Right lobe of liver (tissue), 6 donors: ENCODE measurements at regions not wholly inside any gene's neighbourhood (a gene's known extent, or its start where the extent isn't known, plus 50 kb on each side); places are given as distances from the start of the nearest gene placed in this dataset.

ENCODE experiments used
- ATAC-seq, 4 donors: fragments of 200-7000 bp; cut with Tn5 transposase; one replicate each; pipeline ENCODE4 v1.9.1; 2020; ENCODE audit warnings: mild to moderate bottlenecking in 4 of 4, moderate library complexity in 4 of 4
- DNase-seq, 3 donors: peaks; one replicate each; pipeline ENCODE4 v3.0.0-alpha.2; 2020
- H3K27ac ChIP-seq, 3 donors: fragments of 200-600 bp; one replicate each; pipeline ENCODE4 v1.8.0; 2022
- H3K27me3 ChIP-seq, 2 donors: fragments of 200-600 bp; one replicate each; pipeline ENCODE4 v1.8.0; 2022
- H3K36me3 ChIP-seq, 4 donors: fragments of 200-600 bp; sonication (generic) in 1 of 4; one replicate each; pipeline versions ENCODE4 v1.5.1 to v1.8.0; 2017 to 2022; ENCODE audit warnings: control low read depth in 1 of 4
- H3K4me1 ChIP-seq, 4 donors: fragments of 200-600 bp; sonication (generic) in 1 of 4; one replicate each; pipeline versions ENCODE4 v1.5.1 to v1.8.0; 2017 to 2022; ENCODE audit warnings: control low read depth in 1 of 4
- H3K4me3 ChIP-seq, 3 donors: fragments of 200-600 bp; one replicate each; pipeline ENCODE4 v1.8.0; 2022
- H3K9me3 ChIP-seq, 4 donors: fragments of 200-600 bp; sonication (generic) in 1 of 4; one replicate each; pipeline versions ENCODE4 v1.5.1 to v1.8.0; 2017 to 2022; ENCODE audit warnings: control low read depth in 1 of 4
- POLR2A ChIP-seq: fragments of 450-650 bp; IDR thresholded peaks from one replicate; pipeline ENCODE4 v1.6.1; 2017; ENCODE audit warnings: antibody characterized with exemption, mild to moderate bottlenecking
- WGBS: methylation state at CpG from one replicate; pipeline ENCODE4 v1.1.6; 2018; ENCODE audit warnings: low coverage, low lambda C conversion rate; ENCODE audit not compliant: insufficient coverage; ENCODE audit errors: missing lambda C conversion rate; 5-methylcytosine and 5-hydroxymethylcytosine counted together
- intact Hi-C, 2 donors: fragments of 100-400 bp; cut with DNase I; formaldehyde crosslinking; loops; one replicate each; pipeline versions ENCODE4 v1.11.2 to v1.14.1; 2022
- TF ChIP-seq, protein P1 (sequence below), 4 donors: fragments of 200-600 bp in 3 of 4; fragments of 450-650 bp in 1 of 4; IDR thresholded peaks; one replicate each; pipeline versions ENCODE4 v1.5.1 to v1.8.0; 2016 to 2022; ENCODE audit warnings: antibody characterized with exemption in 4 of 4, mild to moderate bottlenecking in 2 of 4
- donor health status: DM: no; HTN: yes; CAD: no.
- donor health status: DM: no; HTN: no; CAD: no.
- donor health status: DM: no; HTN: no; CAD: no.
- donor health status: DM: no; HTN: yes; CAD: no.
- donor health status: DM: no; HTN: yes; CAD: no.

DNA sequence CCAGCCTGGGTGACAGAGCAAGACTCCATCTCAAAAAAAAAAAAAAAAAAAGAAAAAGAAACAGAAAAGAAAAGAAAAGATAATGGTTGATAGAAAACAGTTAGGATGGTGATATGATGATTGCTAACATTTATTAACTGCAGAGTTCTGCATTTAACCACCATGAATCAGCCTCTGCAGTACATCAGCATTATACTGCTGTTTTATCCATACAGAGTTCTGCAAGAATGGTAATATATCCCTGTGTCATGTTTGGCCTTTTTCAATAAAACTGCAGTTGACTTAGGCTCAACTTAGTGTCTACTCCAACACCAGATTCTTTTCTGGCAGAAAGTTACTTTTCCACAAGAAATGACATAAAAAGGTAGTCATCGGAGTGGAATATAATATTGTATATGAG, 62.6 kb downstream of the DUSP6 start:
- intact Hi-C loops: no loop called here
- WGBS: 93% methylated on average over 1 of the region's 1 CpG
- no peak overlapping the region for H3K27ac ChIP-seq
- no peak overlapping the region for H3K4me3 ChIP-seq
- H3K27me3 ChIP-seq: no peaks in the 10 kb centered on the region
- TF ChIP-seq, protein P1, sequence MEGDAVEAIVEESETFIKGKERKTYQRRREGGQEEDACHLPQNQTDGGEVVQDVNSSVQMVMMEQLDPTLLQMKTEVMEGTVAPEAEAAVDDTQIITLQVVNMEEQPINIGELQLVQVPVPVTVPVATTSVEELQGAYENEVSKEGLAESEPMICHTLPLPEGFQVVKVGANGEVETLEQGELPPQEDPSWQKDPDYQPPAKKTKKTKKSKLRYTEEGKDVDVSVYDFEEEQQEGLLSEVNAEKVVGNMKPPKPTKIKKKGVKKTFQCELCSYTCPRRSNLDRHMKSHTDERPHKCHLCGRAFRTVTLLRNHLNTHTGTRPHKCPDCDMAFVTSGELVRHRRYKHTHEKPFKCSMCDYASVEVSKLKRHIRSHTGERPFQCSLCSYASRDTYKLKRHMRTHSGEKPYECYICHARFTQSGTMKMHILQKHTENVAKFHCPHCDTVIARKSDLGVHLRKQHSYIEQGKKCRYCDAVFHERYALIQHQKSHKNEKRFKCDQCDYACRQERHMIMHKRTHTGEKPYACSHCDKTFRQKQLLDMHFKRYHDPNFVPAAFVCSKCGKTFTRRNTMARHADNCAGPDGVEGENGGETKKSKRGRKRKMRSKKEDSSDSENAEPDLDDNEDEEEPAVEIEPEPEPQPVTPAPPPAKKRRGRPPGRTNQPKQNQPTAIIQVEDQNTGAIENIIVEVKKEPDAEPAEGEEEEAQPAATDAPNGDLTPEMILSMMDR (IDR thresholded peaks at IDR 0.05): no peak
- no peak for TF ChIP-seq POLR2A
- DNase-seq: no peak
- no peaks in the 10 kb centered on the region for H3K4me1 ChIP-seq
- H3K36me3 ChIP-seq: no peaks in the 10 kb centered on the region
- H3K9me3 ChIP-seq: no peaks in the 10 kb centered on the region
- ATAC-seq: no peak

DNA sequence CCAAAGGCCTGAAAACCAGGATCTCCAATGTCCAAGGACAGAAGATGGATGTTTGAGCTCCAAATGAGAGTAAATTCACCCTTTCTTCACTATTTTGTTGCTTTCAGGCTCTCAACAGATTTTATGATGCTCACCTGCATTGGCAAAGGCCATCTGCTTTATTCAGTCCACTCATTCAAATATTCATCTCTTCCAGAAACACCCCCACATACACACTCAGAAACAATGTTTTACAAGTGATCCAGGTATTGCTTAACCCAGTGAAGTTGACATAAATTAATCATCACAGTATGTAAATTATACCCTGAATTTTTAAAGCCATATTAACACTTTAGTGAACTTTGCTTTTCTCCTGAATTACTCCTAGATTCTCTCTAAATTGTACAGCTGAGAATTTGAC, 63.3 kb downstream of the DUSP6 start:
- no peaks in the 10 kb centered on the region for H3K9me3 ChIP-seq
- DNase-seq (no peak), ATAC-seq (peak in 1 of 4 donors; percentile 22)
- no peak overlapping the region for H3K27ac ChIP-seq
- no peaks in the 10 kb centered on the region for H3K27me3 ChIP-seq
- H3K4me1 ChIP-seq: no peaks in the 10 kb centered on the region
- no peaks in the 10 kb centered on the region for H3K36me3 ChIP-seq
- TF ChIP-seq, protein P1 (IDR thresholded peaks at IDR 0.05): no peak
- no peak for TF ChIP-seq POLR2A
- intact Hi-C loops: no loop called here
- no peak overlapping the region for H3K4me3 ChIP-seq

DNA sequence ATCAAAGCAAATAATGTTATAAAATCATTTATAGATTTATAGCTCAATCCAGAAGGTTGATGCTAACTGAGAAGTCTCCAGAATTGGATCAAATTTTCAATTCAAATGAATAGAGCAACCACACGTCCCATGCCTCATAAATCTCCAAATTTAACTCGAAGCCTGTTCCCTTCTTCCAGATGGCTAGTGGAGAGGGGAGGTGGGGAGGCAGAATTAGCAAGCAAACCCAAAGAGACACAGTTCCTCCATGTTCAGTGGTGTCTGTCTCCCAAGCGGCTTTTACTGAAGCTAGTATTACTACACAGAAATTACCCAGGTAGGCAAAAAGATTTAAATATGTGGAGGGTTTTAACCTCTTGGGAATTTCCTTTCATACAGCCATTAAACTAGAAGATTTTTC, 65.8 kb downstream of the DUSP6 start:
- no peak overlapping the region for H3K27ac ChIP-seq
- intact Hi-C loops: no loop called here
- H3K36me3 ChIP-seq: no peaks in the 10 kb centered on the region
- no peaks in the 10 kb centered on the region for H3K27me3 ChIP-seq
- 62% methylated on average over 2 of the region's 3 CpGs for WGBS
- DNase-seq (no peak), ATAC-seq (no peak)
- H3K4me3 ChIP-seq: no peak overlapping the region
- no peaks in the 10 kb centered on the region for H3K9me3 ChIP-seq
- H3K4me1 ChIP-seq: no peaks in the 10 kb centered on the region
- TF ChIP-seq POLR2A: no peak
- TF ChIP-seq, protein P1 (IDR thresholded peaks at IDR 0.05): no peak

DNA sequence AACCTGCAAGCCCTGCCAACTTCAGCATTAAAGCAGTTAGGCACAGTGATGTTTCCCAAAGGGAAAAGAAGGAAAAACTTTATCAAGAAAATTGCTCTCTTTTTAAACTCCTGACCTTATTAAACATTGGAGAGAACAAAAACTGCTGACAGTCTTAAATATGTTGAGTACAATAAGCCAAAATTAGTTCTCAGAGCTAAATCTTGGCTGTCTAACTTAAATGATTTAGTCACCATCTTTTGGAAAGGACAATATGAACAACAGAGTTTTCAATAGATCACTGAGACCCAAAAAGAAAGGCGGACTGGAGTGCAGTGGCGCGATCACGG, 70.8 kb downstream of the DUSP6 start:
- intact Hi-C loops: no loop called here
- no peak overlapping the region for H3K4me3 ChIP-seq
- 96% methylated on average over 4 of the region's 4 CpGs for WGBS
- DNase-seq (no peak), ATAC-seq (no peak)
- TF ChIP-seq, protein P1 (IDR thresholded peaks at IDR 0.05): no peak
- no peak for TF ChIP-seq POLR2A
- no peaks in the 10 kb centered on the region for H3K9me3 ChIP-seq
- H3K27me3 ChIP-seq: no peaks in the 10 kb centered on the region
- no peaks in the 10 kb centered on the region for H3K4me1 ChIP-seq
- H3K27ac ChIP-seq: peak overlapping the region in 1 of 3 donors; percentile 4
- H3K36me3 ChIP-seq: no peaks in the 10 kb centered on the region

DNA sequence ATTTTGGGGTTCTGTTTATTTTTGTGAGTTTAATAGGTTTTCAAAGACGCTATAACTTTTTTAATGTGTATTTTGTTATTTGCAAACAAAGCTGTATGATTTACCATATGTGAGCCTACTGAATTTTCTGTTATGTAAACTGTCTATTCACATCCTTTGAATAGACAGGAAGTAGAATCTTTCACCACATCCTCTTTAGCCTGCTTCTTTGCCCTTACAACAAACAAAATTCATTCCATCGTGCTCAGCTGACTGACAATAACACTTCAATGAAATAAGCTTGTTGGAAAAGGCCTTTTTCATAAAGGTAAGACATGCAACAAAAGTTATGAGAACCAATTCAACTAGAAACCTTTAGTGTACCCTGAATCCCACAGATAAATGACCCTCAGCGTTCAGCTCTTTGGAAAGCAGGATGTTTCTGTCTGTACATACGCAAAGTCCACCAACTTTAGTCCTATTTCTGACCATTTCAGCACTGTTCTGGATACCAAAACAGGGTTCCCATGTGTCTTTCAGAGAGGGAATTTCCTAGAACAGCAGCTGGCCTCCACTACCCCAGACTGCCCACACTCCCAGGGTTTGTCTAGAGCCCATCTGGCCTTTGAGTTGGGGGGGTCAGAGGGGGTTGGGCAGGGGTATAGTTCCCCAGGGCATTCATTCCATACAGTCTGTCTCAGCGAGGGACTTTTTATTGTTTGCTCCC, 71.3 kb downstream of the DUSP6 start:
- Histone ChIP-seq H3K27me3 (no peaks in the 10 kb centered on the region), H3K4me3 (no peak overlapping the region), H3K9me3 (no peaks in the 10 kb centered on the region), H3K36me3 (no peaks in the 10 kb centered on the region), H3K4me1 (no peaks in the 10 kb centered on the region), H3K27ac (peak overlapping the region in 1 of 3 donors; percentile 4)
- TF ChIP-seq, protein P1 (IDR thresholded peaks at IDR 0.05): no peak
- TF ChIP-seq POLR2A: no peak
- intact Hi-C loops: no loop called here
- DNase-seq (no peak), ATAC-seq (peak; percentile 33 to 52 (median 41))
- 59% methylated on average over 5 of the region's 5 CpGs for WGBS
